GM19397 (cell line): ENCODE measurements at regions not wholly inside any gene's neighbourhood (a gene's known extent, or its start where the extent isn't known, plus 50 kb on each side); places are given as distances from the start of the nearest gene placed in this dataset.
A peak's percentile ranks its signal among the peaks of the same experiment; 100 is the strongest.

ENCODE experiments used
- ATAC-seq: cut with Tn5 transposase; IDR thresholded peaks from one replicate; pipeline ENCODE4 v1.9.1; 2021; ENCODE audit warnings: mild to moderate bottlenecking, moderate library complexity; ENCODE audit not compliant: unreplicated experiment

DNA sequence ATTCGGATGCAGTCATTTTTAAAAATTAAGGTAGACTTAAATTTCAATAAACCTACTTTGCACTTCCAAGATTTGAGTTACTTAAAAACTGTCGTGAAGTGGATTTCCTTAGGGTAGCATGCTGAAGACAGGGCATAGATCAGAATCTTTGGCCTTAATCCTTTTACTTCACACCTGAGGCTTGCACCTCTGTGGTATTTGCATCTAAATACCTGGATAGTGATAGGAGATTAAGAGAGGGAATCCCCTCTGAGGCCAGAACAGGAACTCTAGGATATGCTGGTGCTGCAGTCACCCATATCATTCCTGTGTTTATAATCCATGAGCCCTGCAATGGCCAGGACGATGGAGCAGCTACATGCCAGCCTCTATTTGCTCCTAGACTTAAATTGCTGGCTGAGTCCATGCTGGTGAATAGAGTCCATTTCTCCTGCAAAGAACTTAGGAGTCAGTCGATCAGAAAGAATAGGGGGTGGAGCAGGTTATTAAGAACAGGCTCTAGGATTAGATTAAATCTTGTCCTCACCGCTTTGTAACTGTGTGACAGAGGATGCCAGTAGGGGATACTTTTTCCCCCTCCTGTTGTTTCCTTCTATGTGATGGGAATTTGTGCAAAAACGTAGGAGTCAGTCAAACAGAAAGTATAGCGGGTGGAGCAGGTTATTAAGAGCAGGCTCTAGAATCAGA, 333.6 kb downstream of the DUSP10 start:
- ATAC-seq = no peak

DNA sequence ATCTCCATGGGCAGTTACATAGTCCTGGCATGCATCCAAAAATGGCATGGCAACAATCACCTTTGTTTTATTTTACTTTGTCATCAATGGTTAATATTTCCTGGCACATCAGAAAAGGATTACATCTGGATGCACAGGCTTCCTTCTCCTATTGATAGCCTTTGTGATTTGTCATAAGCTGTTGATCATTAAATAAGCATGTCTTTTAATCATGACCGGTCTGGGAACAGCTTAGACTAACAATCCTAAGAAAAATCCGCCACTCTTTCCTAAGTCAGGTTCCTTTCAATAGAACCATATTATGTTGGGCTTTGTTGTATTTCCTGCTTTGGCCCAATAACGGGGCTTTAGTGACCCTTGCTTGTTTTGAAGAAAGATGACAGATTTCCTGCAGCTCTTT, 330.6 kb downstream of the DUSP10 start:
- ATAC-seq = no peak

DNA sequence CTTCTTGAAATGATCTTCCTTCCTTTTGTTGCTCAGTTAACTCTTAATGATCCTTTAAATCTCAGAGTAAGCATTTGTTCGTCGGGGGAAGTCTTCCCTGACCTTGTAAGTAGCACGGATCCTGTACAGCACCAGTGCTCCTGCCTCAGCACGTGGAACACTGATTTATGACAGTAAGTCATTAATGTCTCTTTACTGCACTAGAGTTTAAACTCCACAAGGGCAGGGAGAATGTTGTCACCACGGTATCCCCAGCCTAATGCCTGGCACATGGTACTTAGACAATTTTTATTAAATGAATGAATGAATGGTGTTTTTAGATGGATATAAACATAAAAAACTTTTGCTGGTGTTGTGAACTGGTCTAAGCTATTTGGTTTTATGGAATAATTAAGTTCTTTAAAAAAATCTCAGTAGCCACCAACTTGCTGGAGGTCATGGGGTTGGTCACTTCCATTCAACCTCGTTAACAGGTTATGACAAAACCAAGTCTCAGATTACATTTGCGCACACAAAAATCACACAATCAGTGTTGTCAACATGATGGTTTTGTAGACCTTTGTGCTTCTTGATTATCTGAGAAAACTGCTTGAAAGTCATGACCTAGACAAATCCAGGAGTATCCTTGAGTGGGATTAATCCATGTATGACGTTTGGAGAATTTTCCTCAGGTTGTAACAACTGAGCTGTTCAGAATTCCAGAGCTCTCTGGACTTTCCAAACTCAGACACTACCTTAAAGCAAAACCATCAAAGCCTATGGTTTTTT, 326.9 kb downstream of the DUSP10 start:
- no peak for ATAC-seq

DNA sequence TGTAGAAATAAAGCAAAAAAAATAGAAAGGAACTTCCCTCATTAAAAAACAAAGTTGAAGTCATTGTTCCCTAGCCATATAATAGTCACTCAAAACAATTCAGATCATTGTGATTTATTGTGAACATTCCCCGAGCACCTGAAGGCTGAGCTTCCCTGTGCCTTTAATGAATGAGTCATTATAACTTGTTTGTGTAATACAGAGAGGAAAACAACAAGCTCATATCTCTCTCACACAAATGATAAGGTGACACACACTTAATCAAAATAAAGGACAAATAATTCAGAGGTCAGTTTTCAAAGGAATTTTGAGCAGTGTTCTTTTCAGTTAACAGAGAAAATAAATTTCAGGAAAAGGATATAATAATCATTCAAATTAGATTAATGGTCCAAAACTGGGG, 326.2 kb downstream of the DUSP10 start:
- ATAC-seq = no peak

DNA sequence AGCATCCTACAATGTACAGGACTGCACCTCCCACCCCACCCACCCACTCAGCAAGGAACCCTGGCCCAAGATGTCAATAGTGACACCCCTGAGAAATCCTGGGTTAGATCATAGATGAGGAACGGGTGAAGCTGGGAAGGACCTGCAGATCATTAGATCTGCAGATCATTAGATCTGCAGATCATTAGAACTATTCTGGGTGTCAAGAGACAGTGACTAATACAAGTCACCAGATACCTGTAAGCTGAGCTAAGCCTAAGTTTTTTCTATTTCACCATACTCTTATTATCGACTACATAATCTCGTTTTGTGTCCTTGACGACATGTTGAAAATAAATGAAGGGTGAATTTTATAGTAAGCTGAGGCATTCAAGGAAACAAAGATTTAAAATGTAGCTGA, 325.7 kb downstream of the DUSP10 start:
- ATAC-seq = no peak

DNA sequence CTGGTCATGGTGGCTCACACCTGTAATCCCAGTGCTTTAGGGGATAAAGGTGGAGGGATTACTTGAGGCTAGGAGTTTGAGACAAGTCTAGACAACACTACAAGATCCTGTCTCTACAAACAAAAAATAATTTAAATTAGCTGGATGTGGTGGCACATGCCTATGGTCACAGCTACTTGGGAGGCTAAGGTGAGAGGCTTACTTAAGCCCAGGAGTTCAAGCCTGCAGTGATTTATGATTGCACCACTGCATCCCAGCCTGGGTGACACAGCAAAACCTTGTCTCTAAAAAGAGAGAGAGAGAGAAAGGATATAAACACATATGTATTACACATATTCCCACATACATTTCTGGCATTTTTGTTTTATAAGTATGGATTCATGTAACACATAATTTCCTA, 325.2 kb downstream of the DUSP10 start:
- no peak for ATAC-seq

DNA sequence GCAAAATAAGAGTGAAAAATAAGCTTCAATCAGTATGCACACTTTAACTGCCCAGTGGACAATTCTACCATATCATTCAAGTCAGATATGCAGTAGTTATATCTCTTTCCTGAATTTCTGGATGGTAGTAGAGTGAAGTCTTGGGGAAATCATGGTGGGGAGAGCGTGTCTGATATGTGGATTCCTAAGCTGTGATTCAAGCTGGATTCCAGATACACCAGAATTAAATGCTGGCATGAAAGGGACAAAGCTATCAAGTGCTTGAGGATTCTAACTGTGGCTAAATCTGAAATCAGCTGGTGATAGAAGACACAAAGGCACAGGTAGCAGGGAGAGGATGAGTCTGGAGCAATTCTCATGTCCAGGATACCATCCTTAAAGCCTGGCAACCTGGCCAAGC, 323.5 kb downstream of the DUSP10 start:
- ATAC-seq = no peak

DNA sequence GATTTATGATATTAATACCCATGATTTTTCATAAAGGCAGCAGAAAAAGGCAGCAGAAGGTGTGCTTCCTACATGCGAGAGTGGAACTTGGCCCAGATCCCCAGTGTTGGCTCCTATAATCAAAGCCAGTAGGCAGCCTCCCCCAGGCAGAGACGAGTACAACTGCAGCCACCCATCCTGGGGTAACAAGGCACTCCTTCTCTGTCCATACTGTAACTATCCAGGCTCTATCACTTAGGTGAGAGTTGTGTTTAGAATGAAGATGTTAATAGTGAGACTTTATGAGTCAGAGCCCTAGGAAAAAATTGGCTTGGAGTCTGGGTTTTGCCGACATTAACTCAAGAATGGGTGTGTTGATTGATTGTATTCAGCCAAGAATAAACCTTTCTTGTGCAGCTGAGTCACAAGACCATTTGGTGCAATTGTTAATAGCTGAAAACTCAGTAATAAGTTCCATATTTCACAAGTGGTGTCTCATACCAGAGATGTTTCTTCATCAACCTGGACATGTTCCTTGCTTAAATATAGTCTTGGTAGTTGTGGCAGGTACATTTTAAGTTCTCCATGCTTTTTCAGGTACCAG, 322.3 kb downstream of the DUSP10 start:
- no peak for ATAC-seq

DNA sequence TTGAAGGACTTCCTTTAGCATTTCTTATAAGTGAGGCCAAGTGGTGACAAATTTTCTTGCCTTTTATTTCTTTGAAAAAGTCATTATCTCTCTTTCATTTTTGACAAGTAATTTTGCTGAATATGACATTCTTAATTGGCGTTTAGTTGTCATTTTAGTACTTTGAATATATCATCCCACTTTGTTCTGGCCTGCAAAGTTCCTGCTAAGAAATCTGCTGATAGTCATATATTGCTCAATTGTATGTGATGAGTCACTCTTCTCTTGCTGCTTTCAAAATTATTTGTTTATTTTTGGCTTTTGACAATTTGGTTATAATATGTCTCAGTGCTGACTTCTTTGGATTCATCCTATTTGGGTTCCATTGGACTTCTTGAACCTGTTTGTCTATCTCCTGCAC, 312.6 kb downstream of the DUSP10 start:
- no peak for ATAC-seq

DNA sequence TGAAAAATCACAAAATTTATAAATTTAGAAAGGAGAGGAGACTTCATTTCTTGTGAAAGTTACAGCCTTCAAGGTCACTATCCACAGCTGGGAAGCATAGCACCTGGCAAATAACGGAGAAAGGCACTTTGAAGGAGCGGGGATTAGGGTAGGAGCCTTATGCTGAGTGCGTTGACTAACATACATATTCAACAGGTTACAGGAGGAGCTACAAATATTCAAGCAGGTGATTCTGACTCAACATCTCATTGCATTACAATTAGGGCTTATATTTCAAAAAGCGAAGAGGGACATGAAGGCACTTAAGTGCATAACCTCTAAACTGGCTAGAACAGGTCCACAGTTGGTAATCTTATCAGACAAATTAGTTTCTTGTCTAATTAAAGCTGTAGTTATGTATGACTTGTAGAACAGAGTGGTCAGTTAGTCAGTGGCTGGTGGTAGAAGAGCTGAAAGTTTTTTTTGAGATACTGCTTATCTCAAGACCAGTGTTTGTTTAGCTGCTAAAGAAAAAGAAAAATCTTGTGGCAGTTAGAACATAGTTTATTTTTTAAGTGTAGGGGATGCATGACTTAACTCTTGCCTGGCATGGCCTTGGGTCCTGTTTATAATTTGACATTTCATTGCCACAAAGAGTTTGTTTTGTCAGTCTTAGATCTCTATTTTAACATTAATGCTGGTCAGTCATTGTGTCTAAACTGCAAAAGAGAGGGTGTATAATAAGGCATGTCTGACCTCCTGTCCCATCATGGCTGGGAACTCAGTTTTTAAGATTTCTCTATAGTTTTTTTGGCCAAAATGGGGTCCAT, 311.5 kb downstream of the DUSP10 start:
- no peak for ATAC-seq

DNA sequence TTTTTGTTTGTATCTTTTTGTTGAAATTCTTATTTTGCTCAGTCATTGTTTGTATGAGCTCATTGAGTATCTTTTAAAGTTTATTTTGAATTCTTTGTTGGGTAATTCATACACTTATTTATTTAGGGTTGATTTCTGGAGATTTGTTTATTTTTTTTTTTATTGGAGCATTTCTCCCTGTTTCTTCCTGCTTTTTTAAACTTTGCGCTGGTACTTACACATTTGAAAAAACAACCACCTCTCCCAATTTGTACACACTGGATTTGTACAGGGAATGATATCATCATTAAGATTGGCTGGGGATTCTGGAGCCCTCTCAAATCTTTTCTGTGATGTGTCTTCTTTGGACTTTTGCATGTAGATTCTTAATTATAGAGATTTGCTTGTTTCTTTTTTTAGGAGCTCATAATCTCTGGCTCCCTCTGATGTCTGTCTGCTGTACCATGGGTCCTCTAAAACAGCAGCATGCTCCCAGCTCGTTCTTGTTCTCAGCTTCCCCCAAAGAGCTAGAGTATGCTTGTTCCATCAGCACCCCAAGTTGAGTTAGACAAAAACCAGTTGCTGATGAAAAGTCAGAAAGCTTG, 310.7 kb downstream of the DUSP10 start:
- ATAC-seq = no peak

DNA sequence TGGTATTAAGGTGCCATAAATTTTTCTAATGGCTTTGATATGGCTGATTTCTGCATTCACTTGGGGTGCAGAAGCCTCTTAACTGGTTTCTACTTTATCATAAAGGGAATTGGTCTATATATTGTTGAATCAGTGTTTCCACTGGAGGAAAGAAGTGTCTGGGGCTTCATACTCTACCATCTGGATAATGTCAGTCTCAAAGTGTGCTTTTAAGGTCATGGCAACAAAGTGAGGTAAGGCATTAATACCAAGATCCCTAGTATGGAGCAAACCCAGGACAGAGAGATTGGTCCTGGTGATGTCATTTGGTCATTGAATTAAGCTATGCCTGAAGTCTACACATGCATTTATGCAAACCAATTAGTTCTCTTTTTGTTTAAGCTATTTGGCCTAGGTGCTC, 309.9 kb downstream of the DUSP10 start:
- ATAC-seq = no peak

DNA sequence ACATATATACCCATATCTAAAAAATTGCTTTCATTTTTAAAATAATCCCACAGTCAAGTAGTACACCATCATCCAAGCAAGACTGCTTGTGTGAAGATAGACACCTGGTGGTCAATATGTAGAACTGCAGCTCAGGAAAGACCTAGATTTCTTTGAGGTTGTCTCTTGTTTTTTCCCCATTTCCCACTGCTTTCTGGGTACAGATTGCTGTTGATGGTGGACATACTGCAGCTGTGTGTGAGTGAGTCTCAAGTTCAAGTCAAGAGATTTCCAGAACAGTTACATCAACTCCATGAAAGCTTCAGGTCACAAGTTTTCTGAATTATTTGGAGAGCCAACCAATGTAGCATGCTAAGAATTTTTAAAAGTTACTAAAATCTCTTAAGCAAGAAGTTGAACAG, 306.4 kb downstream of the DUSP10 start:
- no peak for ATAC-seq

DNA sequence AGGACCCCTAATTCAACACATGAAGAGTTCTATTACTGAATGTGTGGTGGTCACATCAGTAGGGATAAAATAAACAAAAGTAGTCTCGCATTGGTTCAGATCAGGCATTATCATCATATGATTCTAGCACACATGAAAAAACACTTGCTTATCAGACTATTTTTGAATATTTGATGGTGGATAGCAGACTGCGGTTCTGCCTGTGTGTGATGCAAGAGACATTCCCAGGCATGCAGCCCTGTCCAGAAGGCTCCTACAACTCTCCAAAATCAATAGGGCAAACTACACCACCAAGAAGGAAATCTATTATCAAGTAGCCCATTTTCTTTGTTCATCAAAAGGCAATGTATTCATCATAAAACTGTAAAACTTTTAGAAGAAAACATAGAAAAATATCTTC, 304.7 kb downstream of the DUSP10 start:
- no peak for ATAC-seq

DNA sequence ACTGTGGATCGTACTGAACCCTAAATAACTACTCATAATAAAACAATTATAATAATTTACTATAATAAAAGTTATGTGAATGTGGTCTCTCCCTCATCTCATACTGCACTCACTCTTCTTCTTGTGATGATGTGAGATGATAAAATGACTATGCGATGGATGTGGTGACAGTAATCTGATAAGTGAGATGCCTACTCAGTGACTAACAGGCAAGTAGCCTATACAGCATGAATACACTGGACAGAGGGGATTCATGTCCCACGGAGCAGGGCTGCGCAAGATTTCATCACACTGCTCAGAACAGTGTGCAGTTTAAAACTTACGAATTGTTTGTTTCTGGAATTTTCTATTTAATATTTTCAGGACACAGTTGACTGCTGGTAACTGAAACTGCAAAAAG, 304.0 kb downstream of the DUSP10 start:
- no peak for ATAC-seq

DNA sequence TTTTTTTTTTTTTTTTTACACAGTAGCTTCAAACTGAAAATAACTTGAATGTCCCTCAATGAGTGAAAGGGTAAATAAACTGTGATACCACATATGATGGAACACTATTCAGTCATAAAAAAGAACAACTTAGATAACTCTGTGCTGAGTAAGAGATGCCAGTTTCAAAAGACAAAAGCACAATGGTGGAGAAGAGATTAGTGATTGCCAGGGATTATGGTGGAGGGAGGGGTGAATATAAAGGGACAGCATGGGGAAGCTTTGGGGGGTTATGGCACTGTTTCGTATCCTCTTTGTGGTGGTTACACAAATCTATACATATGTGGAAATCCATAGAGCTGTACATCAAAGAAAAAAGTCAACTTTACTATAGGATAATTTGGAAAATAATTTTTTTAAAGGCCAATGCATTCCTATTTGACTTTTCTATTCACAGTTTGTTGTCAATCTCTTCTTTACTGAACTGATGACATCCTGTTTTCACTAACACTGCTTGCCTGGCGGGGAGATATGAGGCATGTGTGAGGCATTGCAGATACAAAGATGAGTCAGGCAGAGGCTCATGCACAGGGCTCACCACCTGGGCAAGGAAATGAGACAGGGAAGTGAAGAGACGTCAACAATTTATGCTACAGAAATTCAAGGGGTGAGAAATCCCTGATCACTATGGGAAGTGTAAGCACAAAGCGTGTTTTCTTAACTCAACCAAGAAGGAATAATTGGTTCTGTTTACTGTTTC, 302.7 kb downstream of the DUSP10 start:
- peak; percentile 70 for ATAC-seq

DNA sequence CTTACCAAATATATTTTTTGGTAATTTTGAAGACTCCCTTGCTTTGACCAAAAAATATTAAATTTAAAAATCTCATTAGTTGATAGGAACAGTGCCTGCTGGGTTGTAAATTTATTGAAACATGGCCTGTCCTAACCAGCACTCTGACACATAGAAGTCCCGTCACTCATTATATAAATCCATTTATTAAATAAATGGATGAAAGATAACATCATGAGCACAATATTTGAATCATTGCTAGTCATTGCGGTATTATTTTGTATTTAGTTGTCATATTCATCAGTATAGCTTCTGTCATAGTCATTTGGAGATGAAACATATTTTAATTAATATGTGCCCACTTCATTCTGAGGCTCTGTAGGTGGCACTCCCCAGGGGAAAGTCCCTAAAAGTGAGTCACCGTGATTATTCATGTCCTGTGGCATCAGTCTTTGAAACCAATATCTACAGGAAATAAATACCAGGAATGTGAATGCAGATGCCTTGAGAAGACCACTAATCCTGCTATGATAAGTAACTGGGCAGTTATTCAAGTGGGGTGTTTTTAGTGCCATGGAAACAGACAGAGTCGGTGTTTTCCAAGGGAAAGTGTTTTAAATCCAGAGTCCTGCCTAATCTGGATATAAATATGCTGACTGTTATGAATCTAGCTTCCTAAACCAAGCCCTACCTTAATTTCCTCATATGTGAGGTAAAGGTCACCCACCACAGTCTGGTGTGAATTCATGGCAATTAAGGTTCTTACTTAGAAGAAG, 302.0 kb downstream of the DUSP10 start:
- no peak for ATAC-seq

DNA sequence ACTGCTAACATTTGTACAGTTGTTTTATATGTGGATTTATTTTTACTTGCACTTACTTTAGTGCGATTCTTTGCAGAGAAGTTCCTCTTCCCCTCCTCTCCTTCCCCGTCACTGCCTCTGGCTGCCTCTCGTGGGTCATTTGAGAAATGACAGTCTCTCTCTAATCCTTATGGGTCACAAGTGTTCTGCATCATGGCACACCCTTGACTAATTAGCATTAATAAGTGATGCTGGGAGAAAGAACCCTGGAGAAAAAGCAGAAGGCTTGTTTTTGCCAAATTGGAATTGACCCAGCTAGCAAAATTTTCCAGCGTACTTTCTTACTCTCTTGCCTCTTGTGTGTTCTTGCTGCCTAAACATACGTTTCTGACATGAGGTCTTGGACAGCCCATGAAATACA, 301.2 kb downstream of the DUSP10 start:
- ATAC-seq = no peak

DNA sequence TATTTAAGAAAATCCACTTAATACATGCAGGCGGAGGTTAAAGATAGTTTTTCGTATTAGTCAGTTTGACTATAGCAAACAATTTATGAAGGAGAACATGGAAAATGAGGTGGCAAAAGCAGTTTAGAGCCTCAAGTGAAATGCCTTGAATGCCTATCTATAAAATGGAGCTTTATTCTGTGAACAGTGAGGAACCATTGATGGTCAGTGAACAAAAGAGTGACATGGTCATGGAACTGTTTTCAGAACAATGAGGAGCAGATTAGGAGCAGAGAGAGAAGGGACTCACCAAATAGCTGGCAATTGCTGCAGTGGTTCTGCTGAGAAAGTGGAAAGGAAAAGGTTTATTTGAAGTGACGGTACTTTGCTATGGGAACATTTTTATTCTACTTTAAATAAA, 299.8 kb downstream of the DUSP10 start:
- no peak for ATAC-seq

DNA sequence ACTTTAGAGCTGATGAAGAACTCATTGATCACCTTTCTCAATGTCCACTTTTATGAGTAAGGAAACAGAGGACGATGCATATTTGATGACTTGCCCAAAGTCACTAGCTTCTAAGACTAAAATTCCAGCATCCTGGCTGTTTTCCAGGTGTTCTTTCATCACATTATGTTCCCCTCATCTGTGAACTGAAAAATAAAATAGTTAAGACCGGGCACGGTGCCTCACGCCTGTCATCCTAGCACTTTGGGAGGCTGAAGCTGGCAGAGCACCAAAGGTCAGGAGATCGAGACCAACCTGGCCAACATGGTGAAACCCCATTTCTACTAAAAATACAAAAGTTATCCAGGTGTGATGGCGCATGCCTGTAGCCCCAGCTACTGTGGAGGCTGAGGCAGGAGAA, 297.5 kb downstream of the DUSP10 start:
- no peak for ATAC-seq
